ENCODE measurements at regions not wholly inside any gene's neighbourhood (a gene's known extent, or its start where the extent isn't known, plus 50 kb on each side); places are given as distances from the start of the nearest gene placed in this dataset.

GRCh38 chr12:124105546-124105945, 132.5 kb downstream of the ZNF664 start:
- Mint-ChIP-seq H3K4me3 (no peak overlapping the region), H3K4me1 (ENCODE audit: low read depth) (no peaks in the 10 kb centered on the region), H3K9me3 (peaks cover 26% of the 10 kb centered on the region), H3K27ac (no peak overlapping the region), H3K36me3 (ENCODE audit: low read depth) (no peaks in the 10 kb centered on the region), H3K27me3 (peaks cover 7% of the 10 kb centered on the region)
- intact Hi-C loops (cut with micrococcal nuclease) = no loop called here

DNA sequence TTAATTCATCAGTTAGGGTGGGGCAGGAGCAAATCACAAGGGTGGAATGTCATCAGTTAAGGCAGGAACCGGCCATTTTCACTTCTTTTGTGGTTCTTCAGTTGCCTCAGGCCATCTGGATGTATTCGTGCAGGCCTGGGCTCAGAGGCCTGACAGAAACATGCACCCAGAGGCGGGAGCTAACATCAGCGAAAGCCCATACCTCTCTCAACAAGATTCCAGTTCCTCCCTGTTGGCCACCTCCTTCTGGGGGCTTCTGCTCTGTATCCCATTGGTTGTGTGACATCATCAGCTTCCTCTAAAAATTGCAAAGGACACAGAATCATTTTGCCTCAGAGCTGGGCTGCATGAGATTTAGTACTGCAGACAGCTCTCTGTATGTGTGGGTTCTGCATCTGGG, 134.3 kb downstream of the ZNF664 start:
- H3K4me3 Mint-ChIP-seq = no peak overlapping the region
- H3K27ac Mint-ChIP-seq = no peak overlapping the region
- peaks cover 4% of the 10 kb centered on the region for H3K27me3 Mint-ChIP-seq
- H3K9me3 Mint-ChIP-seq = peaks cover 26% of the 10 kb centered on the region
- no peaks in the 10 kb centered on the region for H3K36me3 Mint-ChIP-seq (ENCODE audit: low read depth)
- intact Hi-C loops (cut with micrococcal nuclease) = no loop called here
- no peaks in the 10 kb centered on the region for H3K4me1 Mint-ChIP-seq (ENCODE audit: low read depth)

- intact Hi-C loops (cut with micrococcal nuclease) = no loop called here
- Mint-ChIP-seq H3K9me3 (peaks cover 26% of the 10 kb centered on the region), H3K27ac (no peak overlapping the region)
Observed at GRCh38 chr12:124109760-124110159, 136.7 kb downstream of the ZNF664 start.

DNA sequence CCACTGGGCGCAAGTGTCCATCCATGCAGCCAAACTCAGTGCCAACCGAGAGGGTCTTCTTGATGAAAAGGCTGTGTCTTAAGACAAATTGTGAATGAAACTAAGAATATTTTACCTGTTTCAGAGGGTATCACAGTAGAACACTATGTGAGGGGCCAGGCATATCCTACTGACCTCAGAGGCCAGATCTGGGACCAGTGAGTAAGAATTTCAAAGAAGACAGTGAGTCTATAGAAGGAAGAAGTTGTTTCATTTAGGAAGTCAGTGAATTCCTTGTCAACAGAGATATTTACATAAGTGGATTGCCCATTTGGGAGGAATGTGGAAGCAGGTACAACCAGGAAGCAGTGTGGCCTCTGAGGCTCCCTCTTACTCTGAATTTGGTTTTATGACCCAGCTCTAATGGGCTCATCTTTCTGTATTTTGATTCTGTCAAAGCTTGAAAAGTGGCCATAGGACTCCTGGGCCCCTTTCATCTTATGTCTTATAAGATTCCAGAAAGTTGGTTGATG, 137.4 kb downstream of the ZNF664 start:
- Mint-ChIP-seq H3K27me3 (peaks cover 4% of the 10 kb centered on the region), H3K27ac (no peak overlapping the region), H3K9me3 (peaks cover 26% of the 10 kb centered on the region), H3K4me1 (ENCODE audit: low read depth) (no peaks in the 10 kb centered on the region), H3K4me3 (no peak overlapping the region), H3K36me3 (ENCODE audit: low read depth) (no peaks in the 10 kb centered on the region)
- intact Hi-C loops (cut with micrococcal nuclease) = no loop called here

More at GRCh38 chr12:124109760-124110159, 136.7 kb downstream of the ZNF664 start:
- Mint-ChIP-seq H3K27me3 (peaks cover 4% of the 10 kb centered on the region), H3K4me3 (no peak overlapping the region), H3K36me3 (ENCODE audit: low read depth) (no peaks in the 10 kb centered on the region), H3K4me1 (ENCODE audit: low read depth) (no peaks in the 10 kb centered on the region)

GRCh38 chr12:124111006-124111405, 138.0 kb downstream of the ZNF664 start:
- intact Hi-C loops (cut with micrococcal nuclease) = no loop called here
- no peaks in the 10 kb centered on the region for H3K36me3 Mint-ChIP-seq (ENCODE audit: low read depth)
- H3K27ac Mint-ChIP-seq = no peak overlapping the region
- peaks cover 6% of the 10 kb centered on the region for H3K27me3 Mint-ChIP-seq
- H3K9me3 Mint-ChIP-seq = peaks cover 26% of the 10 kb centered on the region
- no peak overlapping the region for H3K4me3 Mint-ChIP-seq
- no peaks in the 10 kb centered on the region for H3K4me1 Mint-ChIP-seq (ENCODE audit: low read depth)

- Mint-ChIP-seq H3K36me3 (ENCODE audit: low read depth) (no peaks in the 10 kb centered on the region), H3K4me1 (ENCODE audit: low read depth) (no peaks in the 10 kb centered on the region), H3K27ac (no peak overlapping the region), H3K4me3 (no peak overlapping the region), H3K9me3 (peaks cover 10% of the 10 kb centered on the region), H3K27me3 (peaks cover 12% of the 10 kb centered on the region)
- intact Hi-C loops (cut with micrococcal nuclease) = no loop called here
Observed at GRCh38 chr12:124114316-124114715, 141.3 kb downstream of the ZNF664 start.

DNA sequence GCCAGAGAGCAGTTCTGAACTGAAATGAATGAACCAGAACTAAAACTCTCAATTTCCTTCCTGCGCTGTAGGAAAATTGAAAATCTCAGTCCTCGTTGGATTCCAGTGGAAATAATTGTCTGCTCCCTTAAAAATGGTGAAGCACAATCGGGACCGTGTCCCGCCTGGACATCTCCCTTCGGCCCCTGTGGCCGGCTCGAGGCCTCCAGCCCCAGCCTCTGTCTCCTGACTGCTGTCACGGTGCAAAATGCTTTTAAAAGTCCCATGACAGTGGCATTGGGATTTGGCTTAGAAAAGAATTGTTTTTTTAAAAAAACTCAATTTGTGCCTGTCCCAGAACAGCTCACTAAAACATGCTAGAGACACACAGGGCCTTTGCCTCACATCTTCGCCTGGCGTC, 142.5 kb downstream of the ZNF664 start:
- Mint-ChIP-seq H3K36me3 (ENCODE audit: low read depth) (no peaks in the 10 kb centered on the region), H3K27me3 (peaks cover 13% of the 10 kb centered on the region), H3K9me3 (no peaks in the 10 kb centered on the region), H3K4me3 (no peak overlapping the region), H3K27ac (no peak overlapping the region), H3K4me1 (ENCODE audit: low read depth) (no peaks in the 10 kb centered on the region)
- intact Hi-C loops (cut with micrococcal nuclease) = no loop called here

DNA sequence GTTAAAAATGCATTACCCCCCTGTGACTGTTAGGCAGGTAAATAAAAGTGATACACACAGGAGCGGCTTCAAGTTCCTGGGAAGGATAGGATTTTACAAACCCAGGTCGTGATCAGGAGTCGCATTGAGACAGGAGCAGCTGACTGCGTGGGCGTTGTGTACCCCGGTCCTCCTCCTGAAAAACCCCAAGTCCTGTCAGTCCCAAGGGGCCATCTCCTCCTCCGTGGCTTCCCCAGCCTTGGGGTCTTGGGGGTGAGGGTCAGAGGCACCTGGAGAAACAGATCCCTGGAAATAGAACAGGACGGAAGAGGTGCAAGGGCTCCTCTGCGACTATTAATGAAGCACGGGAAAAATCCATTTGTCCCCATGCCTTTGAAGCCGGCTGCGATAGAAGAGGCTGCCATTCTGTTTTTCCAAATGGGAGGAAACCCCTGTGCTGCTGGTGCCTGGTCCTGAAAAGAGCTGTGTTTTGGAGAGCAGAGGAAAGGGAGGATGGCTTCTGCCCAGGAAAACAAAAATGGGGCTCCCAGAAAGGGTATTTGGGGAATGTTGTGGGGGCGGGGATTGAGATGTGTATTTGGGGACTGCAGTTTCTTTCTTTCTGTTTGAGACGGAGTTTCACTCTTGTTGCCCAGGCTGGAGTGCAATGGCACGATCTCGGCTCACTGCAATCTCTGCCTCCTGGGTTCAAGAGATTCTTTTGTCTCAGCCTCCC, 143.1 kb downstream of the ZNF664 start:
- intact Hi-C loops (cut with micrococcal nuclease) = no loop called here
- H3K4me3 Mint-ChIP-seq = no peak overlapping the region
- peaks cover 16% of the 10 kb centered on the region for H3K27me3 Mint-ChIP-seq
- H3K27ac Mint-ChIP-seq = no peak overlapping the region
- no peaks in the 10 kb centered on the region for H3K36me3 Mint-ChIP-seq (ENCODE audit: low read depth)
- H3K9me3 Mint-ChIP-seq = no peaks in the 10 kb centered on the region
- H3K4me1 Mint-ChIP-seq (ENCODE audit: low read depth) = no peaks in the 10 kb centered on the region

DNA sequence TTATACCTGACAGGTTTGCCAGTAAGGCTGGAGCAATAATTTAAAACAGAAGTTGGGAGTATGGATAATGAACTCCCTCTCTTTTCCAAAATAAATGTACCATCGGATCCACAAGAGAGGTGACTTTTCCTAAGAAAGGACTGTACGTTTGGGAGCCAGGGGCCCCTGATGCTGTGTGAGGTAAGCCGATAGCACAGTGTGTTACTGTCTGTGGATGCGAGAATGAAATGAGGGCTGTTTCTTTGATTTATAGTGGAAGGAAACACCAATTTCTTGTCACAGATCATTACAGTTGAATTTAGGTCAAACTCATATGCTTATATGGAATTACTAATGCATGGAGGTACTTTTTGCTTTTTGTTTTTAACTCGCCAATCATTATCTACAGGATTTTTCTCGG, 147.7 kb downstream of the ZNF664 start:
- intact Hi-C loops (cut with micrococcal nuclease) = no loop called here
- Mint-ChIP-seq H3K27ac (no peak overlapping the region), H3K4me1 (ENCODE audit: low read depth) (no peaks in the 10 kb centered on the region), H3K9me3 (no peaks in the 10 kb centered on the region), H3K27me3 (peaks cover 26% of the 10 kb centered on the region), H3K36me3 (ENCODE audit: low read depth) (no peaks in the 10 kb centered on the region), H3K4me3 (no peak overlapping the region)

DNA sequence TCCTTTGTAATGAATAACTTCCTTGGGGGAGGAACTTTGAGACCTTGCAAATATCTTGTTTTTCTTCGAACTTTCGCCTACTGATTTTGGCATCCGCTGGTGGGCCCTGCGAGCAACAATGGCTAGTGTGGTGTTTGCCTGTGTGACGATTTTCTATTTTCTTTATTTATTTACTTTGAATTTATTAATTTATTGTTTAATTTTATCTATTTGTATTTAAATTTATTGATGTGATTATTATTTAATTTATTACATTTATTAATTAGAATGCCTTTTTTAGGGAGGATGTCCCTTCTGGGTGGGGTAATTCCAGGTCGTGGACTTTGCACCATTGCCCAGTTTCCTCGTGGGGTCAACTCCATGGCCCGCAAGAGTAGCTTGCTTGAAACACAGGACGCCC, 149.7 kb downstream of the ZNF664 start:
- H3K4me3 Mint-ChIP-seq = no peak overlapping the region
- intact Hi-C loops (cut with micrococcal nuclease) = no loop called here
- no peaks in the 10 kb centered on the region for H3K36me3 Mint-ChIP-seq (ENCODE audit: low read depth)
- no peak overlapping the region for H3K27ac Mint-ChIP-seq
- H3K9me3 Mint-ChIP-seq = no peaks in the 10 kb centered on the region
- peaks cover 22% of the 10 kb centered on the region for H3K27me3 Mint-ChIP-seq
- H3K4me1 Mint-ChIP-seq (ENCODE audit: low read depth) = no peaks in the 10 kb centered on the region

DNA sequence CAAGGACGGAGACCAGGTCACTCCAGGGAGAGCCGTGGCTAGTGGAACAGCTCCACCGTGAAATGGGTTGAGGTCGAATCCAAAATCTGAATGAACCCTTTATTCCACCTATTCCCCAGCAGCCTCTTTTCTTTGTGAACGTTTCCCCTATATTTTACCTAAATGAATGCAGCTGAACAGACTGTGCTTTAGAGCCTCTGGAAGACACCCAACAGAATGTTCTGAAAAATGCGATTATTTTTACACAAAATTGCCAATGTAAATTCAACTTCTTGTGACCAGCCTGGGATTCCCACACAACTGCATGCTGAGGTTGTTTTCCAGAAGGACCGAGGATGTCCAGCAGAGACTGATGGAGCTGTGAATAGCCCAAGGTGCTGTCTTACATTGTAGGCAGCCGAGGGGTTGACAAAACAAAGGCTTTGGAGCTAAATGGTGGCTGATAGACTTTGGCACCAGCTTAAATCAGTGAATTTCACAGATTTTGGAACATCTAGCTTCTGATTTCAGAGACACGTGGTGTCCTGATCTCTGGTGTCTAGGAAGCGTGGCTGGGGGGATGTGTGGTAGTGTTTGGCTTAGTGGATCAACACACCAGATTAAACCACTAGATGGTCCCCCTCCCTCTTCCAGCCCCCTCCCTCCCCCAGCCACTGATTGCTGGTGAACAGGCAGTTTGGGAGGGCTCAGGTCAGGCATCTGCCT, 150.4 kb downstream of the ZNF664 start:
- Mint-ChIP-seq H3K27ac (no peak overlapping the region), H3K4me3 (no peak overlapping the region), H3K36me3 (ENCODE audit: low read depth) (no peaks in the 10 kb centered on the region), H3K9me3 (no peaks in the 10 kb centered on the region), H3K4me1 (ENCODE audit: low read depth) (no peaks in the 10 kb centered on the region), H3K27me3 (peaks cover 22% of the 10 kb centered on the region)
- intact Hi-C loops (cut with micrococcal nuclease) = no loop called here

GRCh38 chr12:124125203-124125871, 152.3 kb downstream of the ZNF664 start:
- no peak overlapping the region for H3K27ac Mint-ChIP-seq
- H3K4me1 Mint-ChIP-seq (ENCODE audit: low read depth) = no peaks in the 10 kb centered on the region
- intact Hi-C loops (cut with micrococcal nuclease) = no loop called here
- H3K4me3 Mint-ChIP-seq = no peak overlapping the region
- H3K27me3 Mint-ChIP-seq = peaks cover 20% of the 10 kb centered on the region
- H3K36me3 Mint-ChIP-seq (ENCODE audit: low read depth) = no peaks in the 10 kb centered on the region
- H3K9me3 Mint-ChIP-seq = no peaks in the 10 kb centered on the region

GRCh38 chr12:124126950-124127655, 154.1 kb downstream of the ZNF664 start:
- Mint-ChIP-seq H3K27me3 (peaks cover 21% of the 10 kb centered on the region), H3K4me1 (ENCODE audit: low read depth) (no peaks in the 10 kb centered on the region)
- intact Hi-C loops (cut with micrococcal nuclease) = no loop called here

GRCh38 chr12:124129132-124129531, 156.1 kb downstream of the ZNF664 start:
- no peaks in the 10 kb centered on the region for H3K9me3 Mint-ChIP-seq
- peaks cover 20% of the 10 kb centered on the region for H3K27me3 Mint-ChIP-seq
- H3K27ac Mint-ChIP-seq = no peak overlapping the region
- no peaks in the 10 kb centered on the region for H3K36me3 Mint-ChIP-seq (ENCODE audit: low read depth)
- intact Hi-C loops (cut with micrococcal nuclease) = no loop called here
- no peak overlapping the region for H3K4me3 Mint-ChIP-seq
- H3K4me1 Mint-ChIP-seq (ENCODE audit: low read depth) = no peaks in the 10 kb centered on the region

More at GRCh38 chr12:124126950-124127655, 154.1 kb downstream of the ZNF664 start:
- no peak overlapping the region for H3K4me3 Mint-ChIP-seq
- H3K27ac Mint-ChIP-seq = no peak overlapping the region
- H3K9me3 Mint-ChIP-seq = no peaks in the 10 kb centered on the region
- no peaks in the 10 kb centered on the region for H3K36me3 Mint-ChIP-seq (ENCODE audit: low read depth)

All from dendritic cell treated with granulocyte-macrophage colony-stimulating factor and Interleukin-4, amounts not matched to agents 40 ng/mL and 50 ng/mL, for 4 days (primary cell).